ENCODE measurements at regions not wholly inside any gene's neighbourhood (a gene's known extent, or its start where the extent isn't known, plus 50 kb on each side); places are given as distances from the start of the nearest gene placed in this dataset.
A peak's percentile ranks its signal among the peaks of the same experiment; 100 is the strongest.

DNA sequence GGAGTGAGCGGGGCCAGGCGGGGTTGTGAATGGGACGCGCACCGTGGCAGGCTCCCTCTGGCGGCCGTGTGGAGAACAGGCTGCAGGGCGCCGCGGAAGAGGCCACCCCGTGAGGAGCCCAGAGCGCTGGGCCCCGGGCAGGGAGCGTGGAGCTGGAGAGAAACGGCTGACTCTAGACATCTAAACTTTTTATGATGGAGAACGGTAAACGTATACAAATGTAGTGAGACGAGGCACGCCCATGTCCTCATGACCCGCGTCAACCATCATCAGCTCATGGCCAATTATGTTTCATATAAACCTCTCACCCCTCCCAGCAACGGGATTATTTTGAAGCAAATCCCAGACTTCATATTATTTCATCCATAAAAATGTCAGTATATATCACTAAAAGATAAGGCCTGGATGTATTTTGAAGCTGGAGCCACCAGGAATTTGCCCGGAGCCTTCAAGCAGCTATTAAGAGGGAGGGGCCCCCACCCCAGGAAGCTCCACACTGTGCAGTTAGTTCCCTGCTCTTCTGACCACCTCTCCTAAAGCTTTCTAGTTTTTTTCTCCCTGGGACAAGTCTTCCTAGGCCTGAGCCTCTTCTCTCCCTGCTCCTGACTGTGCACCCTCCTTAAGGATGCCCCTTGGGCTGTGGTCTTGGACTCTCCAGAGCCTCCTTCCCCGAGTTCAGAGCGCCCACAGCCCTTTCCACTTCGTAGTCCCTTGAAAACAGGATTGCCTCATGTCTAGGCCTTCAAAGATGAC lies 149.5 kb downstream of the SMAD6 start (continued):
- TF ChIP-seq MTA3 (IDR thresholded peaks at IDR 0.05; ENCODE audit: borderline replicate concordance), result peak; percentile 45; the same call in 1 of the 2 replicates
- no peak for TF ChIP-seq ZNF449 (CRISPR knock-in tag; IDR thresholded peaks at IDR 0.05)
- TF ChIP-seq RBFOX2 (IDR thresholded peaks at IDR 0.05; ENCODE audit: low read depth, low read length), result peak; percentile 50
- no peak for TF ChIP-seq ATF2 (CRISPR knock-in tag; IDR thresholded peaks at IDR 0.05)
- no peak for TF ChIP-seq ZNF696 (CRISPR knock-in tag; conservative IDR thresholded peaks at IDR 0.05)
- no peak for TF ChIP-seq KDM1A (IDR thresholded peaks at IDR 0.05)
- no peak for TF ChIP-seq RFX5 (IDR thresholded peaks at IDR 0.05; ENCODE audit: low read depth, low read length)
- no peak for TF ChIP-seq ZNF655 (CRISPR knock-in tag; IDR thresholded peaks at IDR 0.05)
- no peak for TF ChIP-seq TSHZ1 (CRISPR knock-in tag; IDR thresholded peaks at IDR 0.05)
- no peak for TF ChIP-seq NELFE (IDR thresholded peaks at IDR 0.05; ENCODE audit: insufficient read depth, insufficient read length)
- TF ChIP-seq BRCA1 (IDR thresholded peaks at IDR 0.05), result no peak
- TF ChIP-seq BRCA1 (CRISPR knock-in tag; IDR thresholded peaks at IDR 0.05), result no peak
- TF ChIP-seq MCM7 (IDR thresholded peaks at IDR 0.05), result no peak
- peak; percentile 79 for TF ChIP-seq CREM (IDR thresholded peaks at IDR 0.05; ENCODE audit: low read depth)
- no peak for TF ChIP-seq IRF2 (CRISPR knock-in tag; IDR thresholded peaks at IDR 0.05)
- no peak for TF ChIP-seq CREB5 (CRISPR knock-in tag; IDR thresholded peaks at IDR 0.05)
- peak; percentile 75; the same call in 1 of the 2 replicates for TF ChIP-seq KDM2B (CRISPR knock-in tag; IDR thresholded peaks at IDR 0.05)
- TF ChIP-seq ZBTB26 (CRISPR knock-in tag; IDR thresholded peaks at IDR 0.05), result no peak
